ENCODE measurements at regions not wholly inside any gene's neighbourhood (a gene's known extent, or its start where the extent isn't known, plus 50 kb on each side); places are given as distances from the start of the nearest gene placed in this dataset.

DNA sequence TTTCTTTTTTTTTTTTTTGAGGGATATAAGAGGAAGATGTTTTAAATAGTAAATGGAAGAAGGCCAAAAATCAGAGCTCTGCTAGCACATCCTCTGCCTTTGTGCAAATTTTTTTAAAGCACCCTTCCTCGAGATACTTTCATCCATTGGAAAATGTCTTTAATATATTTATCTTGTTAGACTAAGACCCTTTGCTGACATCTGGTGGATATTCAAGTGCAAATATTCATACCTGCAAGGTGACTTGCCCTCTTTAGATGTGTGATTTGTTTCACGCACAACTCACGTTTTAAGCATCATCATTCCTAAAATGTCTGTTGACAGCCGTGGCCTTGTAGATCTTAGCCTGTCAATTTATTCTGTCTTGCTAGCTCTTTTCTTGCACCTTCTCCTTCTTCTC is 258.5 kb downstream of the AGTPBP1 start:
- no peaks in the 10 kb centered on the region for H3K79me2 ChIP-seq (replicated peaks; ENCODE audit: insufficient read depth, low read length)
- TF ChIP-seq TAF1 (IDR thresholded peaks at IDR 0.05; ENCODE audit: low read depth) (no peak), EP300 (conservative IDR thresholded peaks at IDR 0.05; ENCODE audit: poor library complexity, severe bottlenecking) (no peak), MXI1 (conservative IDR thresholded peaks at IDR 0.05; ENCODE audit: poor library complexity, severe bottlenecking) (no peak), POLR2AphosphoS5 (IDR thresholded peaks at IDR 0.05) (no peak), SMC3 (conservative IDR thresholded peaks at IDR 0.05; ENCODE audit: poor library complexity) (peak; percentile 93), EZH2 (IDR thresholded peaks at IDR 0.05; ENCODE audit: borderline replicate concordance, insufficient read depth, low read length, poor library complexity, severe bottlenecking) (no peak), RAD21 (conservative IDR thresholded peaks at IDR 0.05) (peak; percentile 88)
- TF ChIP-seq, protein P1, sequence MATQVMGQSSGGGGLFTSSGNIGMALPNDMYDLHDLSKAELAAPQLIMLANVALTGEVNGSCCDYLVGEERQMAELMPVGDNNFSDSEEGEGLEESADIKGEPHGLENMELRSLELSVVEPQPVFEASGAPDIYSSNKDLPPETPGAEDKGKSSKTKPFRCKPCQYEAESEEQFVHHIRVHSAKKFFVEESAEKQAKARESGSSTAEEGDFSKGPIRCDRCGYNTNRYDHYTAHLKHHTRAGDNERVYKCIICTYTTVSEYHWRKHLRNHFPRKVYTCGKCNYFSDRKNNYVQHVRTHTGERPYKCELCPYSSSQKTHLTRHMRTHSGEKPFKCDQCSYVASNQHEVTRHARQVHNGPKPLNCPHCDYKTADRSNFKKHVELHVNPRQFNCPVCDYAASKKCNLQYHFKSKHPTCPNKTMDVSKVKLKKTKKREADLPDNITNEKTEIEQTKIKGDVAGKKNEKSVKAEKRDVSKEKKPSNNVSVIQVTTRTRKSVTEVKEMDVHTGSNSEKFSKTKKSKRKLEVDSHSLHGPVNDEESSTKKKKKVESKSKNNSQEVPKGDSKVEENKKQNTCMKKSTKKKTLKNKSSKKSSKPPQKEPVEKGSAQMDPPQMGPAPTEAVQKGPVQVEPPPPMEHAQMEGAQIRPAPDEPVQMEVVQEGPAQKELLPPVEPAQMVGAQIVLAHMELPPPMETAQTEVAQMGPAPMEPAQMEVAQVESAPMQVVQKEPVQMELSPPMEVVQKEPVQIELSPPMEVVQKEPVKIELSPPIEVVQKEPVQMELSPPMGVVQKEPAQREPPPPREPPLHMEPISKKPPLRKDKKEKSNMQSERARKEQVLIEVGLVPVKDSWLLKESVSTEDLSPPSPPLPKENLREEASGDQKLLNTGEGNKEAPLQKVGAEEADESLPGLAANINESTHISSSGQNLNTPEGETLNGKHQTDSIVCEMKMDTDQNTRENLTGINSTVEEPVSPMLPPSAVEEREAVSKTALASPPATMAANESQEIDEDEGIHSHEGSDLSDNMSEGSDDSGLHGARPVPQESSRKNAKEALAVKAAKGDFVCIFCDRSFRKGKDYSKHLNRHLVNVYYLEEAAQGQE (IDR thresholded peaks at IDR 0.05; ENCODE audit: borderline replicate concordance) = no peak
- TF ChIP-seq, protein P2, sequence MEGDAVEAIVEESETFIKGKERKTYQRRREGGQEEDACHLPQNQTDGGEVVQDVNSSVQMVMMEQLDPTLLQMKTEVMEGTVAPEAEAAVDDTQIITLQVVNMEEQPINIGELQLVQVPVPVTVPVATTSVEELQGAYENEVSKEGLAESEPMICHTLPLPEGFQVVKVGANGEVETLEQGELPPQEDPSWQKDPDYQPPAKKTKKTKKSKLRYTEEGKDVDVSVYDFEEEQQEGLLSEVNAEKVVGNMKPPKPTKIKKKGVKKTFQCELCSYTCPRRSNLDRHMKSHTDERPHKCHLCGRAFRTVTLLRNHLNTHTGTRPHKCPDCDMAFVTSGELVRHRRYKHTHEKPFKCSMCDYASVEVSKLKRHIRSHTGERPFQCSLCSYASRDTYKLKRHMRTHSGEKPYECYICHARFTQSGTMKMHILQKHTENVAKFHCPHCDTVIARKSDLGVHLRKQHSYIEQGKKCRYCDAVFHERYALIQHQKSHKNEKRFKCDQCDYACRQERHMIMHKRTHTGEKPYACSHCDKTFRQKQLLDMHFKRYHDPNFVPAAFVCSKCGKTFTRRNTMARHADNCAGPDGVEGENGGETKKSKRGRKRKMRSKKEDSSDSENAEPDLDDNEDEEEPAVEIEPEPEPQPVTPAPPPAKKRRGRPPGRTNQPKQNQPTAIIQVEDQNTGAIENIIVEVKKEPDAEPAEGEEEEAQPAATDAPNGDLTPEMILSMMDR (IDR thresholded peaks at IDR 0.05; ENCODE audit: poor library complexity, severe bottlenecking) = peak; percentile 80
- H3K4me3 ChIP-seq (ENCODE audit: low read length) = no peak overlapping the region
- no peak overlapping the region for H3K27ac ChIP-seq (ENCODE audit: low read length)
- no peaks in the 10 kb centered on the region for H3F3A ChIP-seq (ENCODE audit: insufficient read depth, low read length, poor library complexity, severe bottlenecking)
- no peaks in the 10 kb centered on the region for H3K9me2 ChIP-seq (ENCODE audit: insufficient read depth, low read length)
- H3K27me3 ChIP-seq (ENCODE audit: insufficient read depth, low read depth, low read length) = no peaks in the 10 kb centered on the region
- H2AFZ ChIP-seq (ENCODE audit: low read depth, low read length) = no peak overlapping the region
- H3K4me2 ChIP-seq (ENCODE audit: low read length) = no peak overlapping the region
- no peaks in the 10 kb centered on the region for H4K20me1 ChIP-seq (ENCODE audit: insufficient read depth)
- no peaks in the 10 kb centered on the region for H3K9me3 ChIP-seq (ENCODE audit: low read length)
- H3K36me3 ChIP-seq (ENCODE audit: insufficient read depth, low read length) = no peaks in the 10 kb centered on the region
- H3K9ac ChIP-seq (ENCODE audit: low read length) = no peak overlapping the region

DNA sequence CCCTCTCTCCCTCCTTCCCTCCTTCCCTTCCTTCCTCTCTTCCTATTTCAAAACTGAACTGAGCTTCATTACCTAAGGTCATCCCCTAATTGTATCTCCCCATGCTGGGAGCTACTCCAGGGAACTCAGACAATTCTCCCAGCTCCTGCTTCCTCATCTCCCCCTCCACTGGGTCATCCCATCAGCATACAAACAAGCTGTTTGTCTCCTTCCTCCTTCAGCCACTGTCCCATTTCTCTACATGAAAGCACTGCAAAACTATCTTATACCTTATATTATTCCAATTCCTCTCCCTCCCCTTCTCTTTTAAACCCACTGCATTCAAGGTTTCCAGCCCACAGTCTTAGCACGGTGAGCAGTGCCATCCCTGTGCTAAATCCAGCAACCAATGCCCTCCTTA is 262.4 kb downstream of the AGTPBP1 start:
- H4K20me1 ChIP-seq (ENCODE audit: insufficient read depth) = no peaks in the 10 kb centered on the region
- H3K4me3 ChIP-seq (ENCODE audit: low read length) = no peak overlapping the region
- H3K9ac ChIP-seq (ENCODE audit: low read length) = no peak overlapping the region
- no peaks in the 10 kb centered on the region for H3F3A ChIP-seq (ENCODE audit: insufficient read depth, low read length, poor library complexity, severe bottlenecking)
- H3K9me3 ChIP-seq (ENCODE audit: low read length) = no peaks in the 10 kb centered on the region
- no peak overlapping the region for H2AFZ ChIP-seq (ENCODE audit: low read depth, low read length)
- TF ChIP-seq EZH2 (IDR thresholded peaks at IDR 0.05; ENCODE audit: borderline replicate concordance, insufficient read depth, low read length, poor library complexity, severe bottlenecking) (no peak), TAF1 (IDR thresholded peaks at IDR 0.05; ENCODE audit: low read depth) (no peak), MXI1 (conservative IDR thresholded peaks at IDR 0.05; ENCODE audit: poor library complexity, severe bottlenecking) (no peak), RAD21 (conservative IDR thresholded peaks at IDR 0.05) (no peak), POLR2AphosphoS5 (IDR thresholded peaks at IDR 0.05) (no peak), SMC3 (conservative IDR thresholded peaks at IDR 0.05; ENCODE audit: poor library complexity) (no peak), EP300 (conservative IDR thresholded peaks at IDR 0.05; ENCODE audit: poor library complexity, severe bottlenecking) (no peak)
- TF ChIP-seq, protein P1 (IDR thresholded peaks at IDR 0.05; ENCODE audit: borderline replicate concordance) = no peak
- TF ChIP-seq, protein P2 (IDR thresholded peaks at IDR 0.05; ENCODE audit: poor library complexity, severe bottlenecking) = no peak
- no peak overlapping the region for H3K4me2 ChIP-seq (ENCODE audit: low read length)
- H3K9me2 ChIP-seq (ENCODE audit: insufficient read depth, low read length) = no peaks in the 10 kb centered on the region
- H3K27ac ChIP-seq (ENCODE audit: low read length) = no peak overlapping the region
- H3K79me2 ChIP-seq (replicated peaks; ENCODE audit: insufficient read depth, low read length) = no peaks in the 10 kb centered on the region
- H3K36me3 ChIP-seq (ENCODE audit: insufficient read depth, low read length) = no peaks in the 10 kb centered on the region
- H3K27me3 ChIP-seq (ENCODE audit: insufficient read depth, low read depth, low read length) = no peaks in the 10 kb centered on the region
